ENCODE measurements at regions not wholly inside any gene's neighbourhood (a gene's known extent, or its start where the extent isn't known, plus 50 kb on each side); places are given as distances from the start of the nearest gene placed in this dataset.

GRCh38 chr6:121839896-121840295, 404.4 kb downstream of the GJA1 start (continued):
- TF ChIP-seq IRF5 (IDR thresholded peaks at IDR 0.05; ENCODE audit: borderline replicate concordance), result no peak

- Histone ChIP-seq H3K27ac (ENCODE audit: control insufficient read depth, insufficient read depth) (no peak overlapping the region), H3K4me1 (ENCODE audit: control insufficient read depth, insufficient read depth, low read length) (no peaks in the 10 kb centered on the region), H3K79me2 (ENCODE audit: control insufficient read depth, insufficient read depth, low read length) (no peaks in the 10 kb centered on the region), H2AFZ (ENCODE audit: control insufficient read depth, low read depth, low read length) (no peak overlapping the region), H3K36me3 (ENCODE audit: control insufficient read depth in 2 of 2, insufficient read depth in 2 of 2, low read length in 1 of 2) (no peaks in the 10 kb centered on the region), H3K4me3 (no peak overlapping the region), H3K9me3 (replicated peaks; ENCODE audit: control insufficient read depth, insufficient read depth, low read length) (no peaks in the 10 kb centered on the region), H4K20me1 (ENCODE audit: control insufficient read depth, insufficient read depth) (no peaks in the 10 kb centered on the region), H3K27me3 (replicated peaks in 1 of 2; ENCODE audit: control insufficient read depth in 2 of 2, insufficient read depth in 2 of 2, low read length in 1 of 2) (no peaks in the 10 kb centered on the region), H3K9ac (ENCODE audit: control insufficient read depth, insufficient read depth, low read length) (no peak overlapping the region), H3K4me2 (ENCODE audit: control insufficient read depth, insufficient read depth) (no peak overlapping the region)
- 8% methylated on average over 3 of the region's 3 CpGs for WGBS (ENCODE audit: insufficient coverage, insufficient replicate concordance, low lambda C conversion rate, missing lambda C conversion rate)
- DNase-seq (ENCODE audit: low read depth, low spot score) (no peak), FAIRE-seq (no peak), ATAC-seq (no peak)
- no TSS peak for BruUV-seq (replicated peaks)
- ChIA-PET SMC1A (ENCODE audit: uncharacterized antibody, unreplicated experiment) (no interaction called here), POLR2A (no interaction called here), RAD21 (ENCODE audit: unreplicated experiment) (no interaction called here), CTCF (no interaction called here)
- no peak for TF ChIP-seq JUNB (IDR thresholded peaks at IDR 0.05)
- in situ Hi-C loops (cut with MboI), result no loop called here
- intact Hi-C loops (cut with micrococcal nuclease; ENCODE audit: unreplicated experiment), result loop anchor here (5.0 to 10.0 kb wide), 3 partner anchors 413 to 788 kb away; no protein-coding TSS in a partner anchor
Observed at GRCh38 chr6:121844898-121845297, 409.5 kb downstream of the GJA1 start.

DNA sequence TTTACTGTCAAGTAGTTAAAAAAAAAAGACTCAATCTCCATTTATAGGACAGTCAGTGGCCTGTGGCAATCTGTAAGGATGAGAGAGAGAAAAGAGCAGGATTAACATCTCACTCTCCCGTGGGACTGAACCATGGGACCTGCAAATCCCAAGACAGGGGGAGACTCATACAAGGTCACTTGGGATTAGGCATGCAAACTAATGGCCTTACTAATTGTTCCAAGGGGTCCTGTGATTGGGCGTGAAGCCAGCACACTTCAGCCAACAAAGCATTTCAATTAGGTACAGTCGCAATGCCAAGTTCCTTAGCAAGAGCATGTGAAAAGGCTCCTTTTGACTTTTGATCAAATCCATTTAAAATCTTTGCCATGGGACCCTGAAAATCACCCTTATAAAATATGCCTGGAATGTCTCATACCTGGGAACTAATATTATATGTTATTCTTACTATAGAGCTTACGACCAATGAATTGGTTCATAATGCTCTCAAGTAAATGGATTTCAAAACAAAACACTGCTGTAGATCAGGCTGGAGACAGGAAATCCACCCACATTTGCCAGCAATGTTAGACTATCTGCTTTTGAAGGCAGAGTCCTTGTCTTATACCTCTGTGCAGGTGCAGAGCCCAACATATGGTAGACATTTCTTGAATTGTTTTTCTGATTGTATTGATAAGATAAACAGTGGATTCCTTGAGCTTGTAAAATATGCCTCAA, 412.5 kb downstream of the GJA1 start:
- ATAC-seq, result no peak
- in situ Hi-C loops (cut with MboI), result no loop called here
- ChIA-PET POLR2A (no interaction called here), RAD21 (ENCODE audit: unreplicated experiment) (interaction anchor here (0.7 kb wide), 1 partner anchor 534 kb away, joined by 3 read pairs; no protein-coding TSS in a partner anchor), CTCF (interaction anchor here (1.0 to 2.3 kb wide), 5 partner anchors 9 to 795 kb away, joined by 3 to 10 read pairs (median 5); no protein-coding TSS in a partner anchor), SMC1A (ENCODE audit: uncharacterized antibody, unreplicated experiment) (interaction anchor here (0.7 to 1.2 kb wide), 3 partner anchors 10 to 419 kb away, joined by 3 read pairs; no protein-coding TSS in a partner anchor)
- Histone ChIP-seq H3K9ac (ENCODE audit: control insufficient read depth, insufficient read depth, low read length) (no peak overlapping the region), H3K4me1 (ENCODE audit: control insufficient read depth, insufficient read depth, low read length) (no peaks in the 10 kb centered on the region), H2AFZ (ENCODE audit: control insufficient read depth, low read depth, low read length) (no peak overlapping the region), H3K79me2 (ENCODE audit: control insufficient read depth, insufficient read depth, low read length) (no peaks in the 10 kb centered on the region), H3K9me3 (replicated peaks; ENCODE audit: control insufficient read depth, insufficient read depth, low read length) (no peaks in the 10 kb centered on the region), H3K27me3 (replicated peaks in 1 of 2; ENCODE audit: control insufficient read depth in 2 of 2, insufficient read depth in 2 of 2, low read length in 1 of 2) (no peaks in the 10 kb centered on the region), H3K4me2 (ENCODE audit: control insufficient read depth, insufficient read depth) (no peak overlapping the region), H4K20me1 (ENCODE audit: control insufficient read depth, insufficient read depth) (no peaks in the 10 kb centered on the region), H3K27ac (ENCODE audit: control insufficient read depth, insufficient read depth) (no peak overlapping the region), H3K36me3 (ENCODE audit: control insufficient read depth in 2 of 2, insufficient read depth in 2 of 2, low read length in 1 of 2) (no peaks in the 10 kb centered on the region), H3K4me3 (no peak overlapping the region)
- no peak for FAIRE-seq
- WGBS (ENCODE audit: insufficient coverage, insufficient replicate concordance, low lambda C conversion rate, missing lambda C conversion rate), result 33% methylated on average over 4 of the region's 4 CpGs
- DNase-seq (ENCODE audit: low read depth, low spot score), result no peak
- intact Hi-C loops (cut with micrococcal nuclease; ENCODE audit: unreplicated experiment), result loop anchor here (5.0 to 10.0 kb wide), 3 partner anchors 416 to 791 kb away; no protein-coding TSS in a partner anchor
- BruUV-seq (replicated peaks), result no TSS peak
- TF ChIP-seq, protein P1, sequence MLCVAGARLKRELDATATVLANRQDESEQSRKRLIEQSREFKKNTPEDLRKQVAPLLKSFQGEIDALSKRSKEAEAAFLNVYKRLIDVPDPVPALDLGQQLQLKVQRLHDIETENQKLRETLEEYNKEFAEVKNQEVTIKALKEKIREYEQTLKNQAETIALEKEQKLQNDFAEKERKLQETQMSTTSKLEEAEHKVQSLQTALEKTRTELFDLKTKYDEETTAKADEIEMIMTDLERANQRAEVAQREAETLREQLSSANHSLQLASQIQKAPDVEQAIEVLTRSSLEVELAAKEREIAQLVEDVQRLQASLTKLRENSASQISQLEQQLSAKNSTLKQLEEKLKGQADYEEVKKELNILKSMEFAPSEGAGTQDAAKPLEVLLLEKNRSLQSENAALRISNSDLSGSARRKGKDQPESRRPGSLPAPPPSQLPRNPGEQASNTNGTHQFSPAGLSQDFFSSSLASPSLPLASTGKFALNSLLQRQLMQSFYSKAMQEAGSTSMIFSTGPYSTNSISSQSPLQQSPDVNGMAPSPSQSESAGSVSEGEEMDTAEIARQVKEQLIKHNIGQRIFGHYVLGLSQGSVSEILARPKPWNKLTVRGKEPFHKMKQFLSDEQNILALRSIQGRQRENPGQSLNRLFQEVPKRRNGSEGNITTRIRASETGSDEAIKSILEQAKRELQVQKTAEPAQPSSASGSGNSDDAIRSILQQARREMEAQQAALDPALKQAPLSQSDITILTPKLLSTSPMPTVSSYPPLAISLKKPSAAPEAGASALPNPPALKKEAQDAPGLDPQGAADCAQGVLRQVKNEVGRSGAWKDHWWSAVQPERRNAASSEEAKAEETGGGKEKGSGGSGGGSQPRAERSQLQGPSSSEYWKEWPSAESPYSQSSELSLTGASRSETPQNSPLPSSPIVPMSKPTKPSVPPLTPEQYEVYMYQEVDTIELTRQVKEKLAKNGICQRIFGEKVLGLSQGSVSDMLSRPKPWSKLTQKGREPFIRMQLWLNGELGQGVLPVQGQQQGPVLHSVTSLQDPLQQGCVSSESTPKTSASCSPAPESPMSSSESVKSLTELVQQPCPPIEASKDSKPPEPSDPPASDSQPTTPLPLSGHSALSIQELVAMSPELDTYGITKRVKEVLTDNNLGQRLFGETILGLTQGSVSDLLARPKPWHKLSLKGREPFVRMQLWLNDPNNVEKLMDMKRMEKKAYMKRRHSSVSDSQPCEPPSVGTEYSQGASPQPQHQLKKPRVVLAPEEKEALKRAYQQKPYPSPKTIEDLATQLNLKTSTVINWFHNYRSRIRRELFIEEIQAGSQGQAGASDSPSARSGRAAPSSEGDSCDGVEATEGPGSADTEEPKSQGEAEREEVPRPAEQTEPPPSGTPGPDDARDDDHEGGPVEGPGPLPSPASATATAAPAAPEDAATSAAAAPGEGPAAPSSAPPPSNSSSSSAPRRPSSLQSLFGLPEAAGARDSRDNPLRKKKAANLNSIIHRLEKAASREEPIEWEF (IDR thresholded peaks at IDR 0.05; ENCODE audit: insufficient replicate concordance, low read depth, low read length), result no peak
- TF ChIP-seq TAF1 (IDR thresholded peaks at IDR 0.05; ENCODE audit: borderline replicate concordance, low read depth, low read length), result no peak
- TF ChIP-seq STAT1 (conservative IDR thresholded peaks at IDR 0.05), result no peak
- no peak for TF ChIP-seq YBX1 (IDR thresholded peaks at IDR 0.05)
- no peak for TF ChIP-seq PML (IDR thresholded peaks at IDR 0.05; ENCODE audit: low read length)
- TF ChIP-seq SIN3A (IDR thresholded peaks at IDR 0.05; ENCODE audit: low read depth, low read length), result no peak

Data from GM12878 (cell line).